ENCODE measurements at regions not wholly inside any gene's neighbourhood (a gene's known extent, or its start where the extent isn't known, plus 50 kb on each side); places are given as distances from the start of the nearest gene placed in this dataset.

GRCh38 chr3:94304954-94305353, 242.1 kb downstream of the NSUN3 start:
- no peak overlapping the region for H3K18ac ChIP-seq (ENCODE audit: low read depth in 1 of 2, low read length in 2 of 2)
- no peak overlapping the region for H3K27ac ChIP-seq (ENCODE audit: low read length, poor library complexity, severe bottlenecking)
- no peak overlapping the region for H2BK120ac ChIP-seq (ENCODE audit: low read depth, low read length)
- no peaks in the 10 kb centered on the region for H3K79me1 ChIP-seq (replicated peaks; ENCODE audit: low read length, poor library complexity, severe bottlenecking)
- H3K36me3 ChIP-seq (ENCODE audit: control insufficient read depth in 1 of 2, insufficient read depth in 2 of 2, low read depth in 1 of 2, low read length in 2 of 2), result no peaks in the 10 kb centered on the region
- H4K8ac ChIP-seq (ENCODE audit: low read length), result no peak overlapping the region
- H2AK5ac ChIP-seq (ENCODE audit: low read length, severe bottlenecking), result no peak overlapping the region
- no peak overlapping the region for H3K4me2 ChIP-seq (ENCODE audit: low read length, poor library complexity, severe bottlenecking)
- no peak overlapping the region for H3K9ac ChIP-seq (ENCODE audit: low read length)
- no peak overlapping the region for H2BK12ac ChIP-seq (ENCODE audit: low read length in 2 of 2)
- no peak overlapping the region for H2BK15ac ChIP-seq (ENCODE audit: low read depth, poor library complexity, severe bottlenecking)
- peaks cover 2% of the 10 kb centered on the region for H3K4me1 ChIP-seq (ENCODE audit: control insufficient read depth, insufficient read depth, low read depth, low read length)
- H3K14ac ChIP-seq (ENCODE audit: low read length in 2 of 2), result no peak overlapping the region
- no peak overlapping the region for H3K4me3 ChIP-seq (ENCODE audit: insufficient read depth in 1 of 2, low read depth in 1 of 2, low read length in 2 of 2)
- H3K9me3 ChIP-seq (ENCODE audit: control insufficient read depth, low read length), result no peaks in the 10 kb centered on the region
- no peaks in the 10 kb centered on the region for H3K27me3 ChIP-seq (ENCODE audit: control insufficient read depth in 1 of 2, insufficient read depth in 1 of 2, low read length in 2 of 2)
- 77% methylated on average over 4 of the region's 5 CpGs for WGBS
- no peak overlapping the region for H2BK5ac ChIP-seq (ENCODE audit: low read depth, low read length, poor library complexity, severe bottlenecking)
- no peak overlapping the region for H2AFZ ChIP-seq (ENCODE audit: low read depth, low read length)
- DNase-seq, result no peak
- H4K91ac ChIP-seq (ENCODE audit: low read length), result no peak overlapping the region
- no peak overlapping the region for H3K23ac ChIP-seq (ENCODE audit: low read length in 2 of 2)
- H3K4ac ChIP-seq (ENCODE audit: low read depth in 1 of 2, low read length in 2 of 2), result no peak overlapping the region

DNA sequence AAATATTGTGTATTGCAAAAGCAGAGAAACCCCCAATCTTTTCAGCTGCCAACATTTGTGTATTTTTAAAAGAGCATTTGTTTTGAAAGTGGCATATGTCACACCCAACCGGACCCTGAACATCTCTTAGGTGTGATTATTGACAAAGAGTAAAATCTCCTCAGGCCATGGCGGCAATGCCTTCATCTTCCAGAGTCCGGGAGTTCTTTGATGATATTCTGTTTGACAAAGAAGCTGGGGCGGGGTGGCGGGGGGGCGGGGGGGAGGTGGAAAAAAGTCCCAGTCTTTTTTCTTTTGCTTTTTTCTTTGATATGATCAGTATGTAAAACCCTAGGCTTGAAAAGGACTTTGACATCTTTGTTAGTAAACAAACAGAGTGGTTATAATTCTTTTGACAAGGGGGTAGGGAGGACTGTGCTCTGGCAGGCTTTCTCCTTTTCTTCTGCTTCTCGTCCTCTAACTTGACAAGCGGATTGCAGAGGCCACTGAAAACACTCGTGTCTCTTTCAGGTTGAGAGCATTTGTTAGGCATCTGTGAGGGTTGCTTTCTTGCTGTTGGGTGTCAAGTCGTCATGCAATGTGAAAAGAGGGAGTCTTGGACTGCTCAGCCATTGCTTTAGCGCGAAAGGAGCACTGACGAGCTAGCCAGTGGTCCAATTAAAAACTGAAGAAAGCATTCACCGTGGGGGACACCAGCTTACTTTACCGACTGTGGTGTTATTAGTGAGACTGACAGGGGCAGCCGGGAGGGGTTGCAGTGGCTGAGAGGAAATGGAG, 243.2 kb downstream of the NSUN3 start:
- Histone ChIP-seq H3K18ac (ENCODE audit: low read depth in 1 of 2, low read length in 2 of 2) (no peak overlapping the region), H3K4me2 (ENCODE audit: low read length, poor library complexity, severe bottlenecking) (no peak overlapping the region), H3K9me3 (ENCODE audit: control insufficient read depth, low read length) (no peaks in the 10 kb centered on the region), H3K4me3 (ENCODE audit: insufficient read depth in 1 of 2, low read depth in 1 of 2, low read length in 2 of 2) (no peak overlapping the region), H2BK12ac (ENCODE audit: low read length in 2 of 2) (no peak overlapping the region), H2AK5ac (ENCODE audit: low read length, severe bottlenecking) (no peak overlapping the region), H3K9ac (ENCODE audit: low read length) (no peak overlapping the region), H4K8ac (ENCODE audit: low read length) (no peak overlapping the region), H3K4me1 (ENCODE audit: control insufficient read depth, insufficient read depth, low read depth, low read length) (peaks cover 2% of the 10 kb centered on the region), H3K14ac (ENCODE audit: low read length in 2 of 2) (no peak overlapping the region), H2BK120ac (ENCODE audit: low read depth, low read length) (no peak overlapping the region), H4K91ac (ENCODE audit: low read length) (no peak overlapping the region), H3K27me3 (ENCODE audit: control insufficient read depth in 1 of 2, insufficient read depth in 1 of 2, low read length in 2 of 2) (no peaks in the 10 kb centered on the region), H3K79me1 (replicated peaks; ENCODE audit: low read length, poor library complexity, severe bottlenecking) (no peaks in the 10 kb centered on the region), H2BK15ac (ENCODE audit: low read depth, poor library complexity, severe bottlenecking) (no peak overlapping the region), H3K23ac (ENCODE audit: low read length in 2 of 2) (no peak overlapping the region), H2BK5ac (ENCODE audit: low read depth, low read length, poor library complexity, severe bottlenecking) (no peak overlapping the region), H3K4ac (ENCODE audit: low read depth in 1 of 2, low read length in 2 of 2) (no peak overlapping the region), H2AFZ (ENCODE audit: low read depth, low read length) (no peak overlapping the region), H3K36me3 (ENCODE audit: control insufficient read depth in 1 of 2, insufficient read depth in 2 of 2, low read depth in 1 of 2, low read length in 2 of 2) (no peaks in the 10 kb centered on the region), H3K27ac (ENCODE audit: low read length, poor library complexity, severe bottlenecking) (no peak overlapping the region)
- no peak for DNase-seq
- WGBS, result 13% methylated on average over 15 of the region's 16 CpGs

GRCh38 chr3:94307588-94307987, 244.7 kb downstream of the NSUN3 start:
- H2BK5ac ChIP-seq (ENCODE audit: low read depth, low read length, poor library complexity, severe bottlenecking), result no peak overlapping the region
- no peak overlapping the region for H2AK5ac ChIP-seq (ENCODE audit: low read length, severe bottlenecking)
- H2AFZ ChIP-seq (ENCODE audit: low read depth, low read length), result no peak overlapping the region
- H3K36me3 ChIP-seq (ENCODE audit: control insufficient read depth in 1 of 2, insufficient read depth in 2 of 2, low read depth in 1 of 2, low read length in 2 of 2), result no peaks in the 10 kb centered on the region
- H3K4ac ChIP-seq (ENCODE audit: low read depth in 1 of 2, low read length in 2 of 2), result no peak overlapping the region
- no peak overlapping the region for H4K8ac ChIP-seq (ENCODE audit: low read length)
- no peak overlapping the region for H3K14ac ChIP-seq (ENCODE audit: low read length in 2 of 2)
- H3K27me3 ChIP-seq (ENCODE audit: control insufficient read depth in 1 of 2, insufficient read depth in 1 of 2, low read length in 2 of 2), result no peaks in the 10 kb centered on the region
- H3K79me1 ChIP-seq (replicated peaks; ENCODE audit: low read length, poor library complexity, severe bottlenecking), result no peaks in the 10 kb centered on the region
- no peak overlapping the region for H2BK15ac ChIP-seq (ENCODE audit: low read depth, poor library complexity, severe bottlenecking)
- H3K23ac ChIP-seq (ENCODE audit: low read length in 2 of 2), result no peak overlapping the region
- H3K9ac ChIP-seq (ENCODE audit: low read length), result no peak overlapping the region
- no peaks in the 10 kb centered on the region for H3K9me3 ChIP-seq (ENCODE audit: control insufficient read depth, low read length)
- H3K4me2 ChIP-seq (ENCODE audit: low read length, poor library complexity, severe bottlenecking), result no peak overlapping the region
- DNase-seq, result no peak
- no peak overlapping the region for H2BK120ac ChIP-seq (ENCODE audit: low read depth, low read length)
- no peak overlapping the region for H2BK12ac ChIP-seq (ENCODE audit: low read length in 2 of 2)
- no peak overlapping the region for H3K4me3 ChIP-seq (ENCODE audit: insufficient read depth in 1 of 2, low read depth in 1 of 2, low read length in 2 of 2)
- peaks cover 2% of the 10 kb centered on the region for H3K4me1 ChIP-seq (ENCODE audit: control insufficient read depth, insufficient read depth, low read depth, low read length)
- no peak overlapping the region for H3K27ac ChIP-seq (ENCODE audit: low read length, poor library complexity, severe bottlenecking)
- no peak overlapping the region for H4K91ac ChIP-seq (ENCODE audit: low read length)
- H3K18ac ChIP-seq (ENCODE audit: low read depth in 1 of 2, low read length in 2 of 2), result no peak overlapping the region

DNA sequence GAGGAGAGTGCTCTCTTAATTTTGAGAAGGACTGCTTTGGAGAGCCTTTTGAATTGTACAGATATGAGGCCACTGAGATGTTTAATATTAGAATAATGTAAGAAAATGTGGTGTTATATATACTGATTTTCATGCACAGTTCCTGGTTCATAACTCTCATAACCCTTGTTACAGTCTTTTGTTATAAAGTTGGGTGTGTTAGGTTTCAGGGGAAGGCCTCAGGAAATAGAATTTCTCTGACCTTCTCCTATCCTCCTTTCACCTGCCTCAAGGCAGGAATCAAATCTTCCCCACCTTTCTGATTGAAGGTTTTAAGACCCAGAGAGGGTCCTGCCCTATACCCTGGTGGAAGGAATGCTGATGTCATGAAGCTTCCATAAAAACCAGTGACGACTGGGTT, 245.9 kb downstream of the NSUN3 start:
- Histone ChIP-seq H3K4ac (ENCODE audit: low read depth in 1 of 2, low read length in 2 of 2) (no peak overlapping the region), H3K36me3 (ENCODE audit: control insufficient read depth in 1 of 2, insufficient read depth in 2 of 2, low read depth in 1 of 2, low read length in 2 of 2) (no peaks in the 10 kb centered on the region), H2AK5ac (ENCODE audit: low read length, severe bottlenecking) (no peak overlapping the region), H2BK120ac (ENCODE audit: low read depth, low read length) (no peak overlapping the region), H3K9ac (ENCODE audit: low read length) (no peak overlapping the region), H2AFZ (ENCODE audit: low read depth, low read length) (no peak overlapping the region), H2BK12ac (ENCODE audit: low read length in 2 of 2) (no peak overlapping the region), H3K14ac (ENCODE audit: low read length in 2 of 2) (no peak overlapping the region), H4K8ac (ENCODE audit: low read length) (no peak overlapping the region), H3K27me3 (ENCODE audit: control insufficient read depth in 1 of 2, insufficient read depth in 1 of 2, low read length in 2 of 2) (no peaks in the 10 kb centered on the region), H3K18ac (ENCODE audit: low read depth in 1 of 2, low read length in 2 of 2) (no peak overlapping the region), H4K91ac (ENCODE audit: low read length) (no peak overlapping the region), H3K27ac (ENCODE audit: low read length, poor library complexity, severe bottlenecking) (no peak overlapping the region), H3K79me1 (replicated peaks; ENCODE audit: low read length, poor library complexity, severe bottlenecking) (no peaks in the 10 kb centered on the region), H3K9me3 (ENCODE audit: control insufficient read depth, low read length) (no peaks in the 10 kb centered on the region), H2BK5ac (ENCODE audit: low read depth, low read length, poor library complexity, severe bottlenecking) (no peak overlapping the region), H3K23ac (ENCODE audit: low read length in 2 of 2) (no peak overlapping the region), H2BK15ac (ENCODE audit: low read depth, poor library complexity, severe bottlenecking) (no peak overlapping the region), H3K4me3 (ENCODE audit: insufficient read depth in 1 of 2, low read depth in 1 of 2, low read length in 2 of 2) (no peak overlapping the region), H3K4me1 (ENCODE audit: control insufficient read depth, insufficient read depth, low read depth, low read length) (no peaks in the 10 kb centered on the region), H3K4me2 (ENCODE audit: low read length, poor library complexity, severe bottlenecking) (no peak overlapping the region)
- 80% methylated on average over 1 of the region's 1 CpG for WGBS
- no peak for DNase-seq
